Stimulated activated CD4-positive, alpha-beta T cell treated with anti-CD3 and anti-CD28 coated beads, Interleukin-4, amount 100 ng/mL, for 1 hour (primary cell): ENCODE measurements at regions not wholly inside any gene's neighbourhood (a gene's known extent, or its start where the extent isn't known, plus 50 kb on each side); places are given as distances from the start of the nearest gene placed in this dataset.
"Not testable (repeated sequence)": the region's sequence is repeated elsewhere in the genome, so short reads cannot be mapped to it uniquely, and the experiment has no call there.

Experiments used
- DNase-seq: peaks from one replicate; pipeline ENCODE4 v3.0.0-alpha.2; 2020

DNA sequence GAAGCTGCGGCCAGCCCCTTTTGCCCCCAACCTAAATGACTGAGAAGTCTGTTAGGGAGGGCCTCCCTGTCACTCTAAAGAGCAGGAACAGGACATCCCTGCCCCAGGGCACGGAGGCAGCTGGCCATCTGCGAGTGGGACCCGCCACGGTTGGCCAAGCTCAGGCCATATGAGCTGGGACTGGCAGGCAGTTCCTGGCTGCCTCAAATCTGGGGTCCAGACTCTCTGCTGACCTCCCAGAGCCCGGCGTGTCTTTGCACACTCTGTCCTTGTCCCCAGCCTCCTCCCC, 143.0 kb downstream of the IGLL1 start:
- DNase-seq = not testable (repeated sequence)

DNA sequence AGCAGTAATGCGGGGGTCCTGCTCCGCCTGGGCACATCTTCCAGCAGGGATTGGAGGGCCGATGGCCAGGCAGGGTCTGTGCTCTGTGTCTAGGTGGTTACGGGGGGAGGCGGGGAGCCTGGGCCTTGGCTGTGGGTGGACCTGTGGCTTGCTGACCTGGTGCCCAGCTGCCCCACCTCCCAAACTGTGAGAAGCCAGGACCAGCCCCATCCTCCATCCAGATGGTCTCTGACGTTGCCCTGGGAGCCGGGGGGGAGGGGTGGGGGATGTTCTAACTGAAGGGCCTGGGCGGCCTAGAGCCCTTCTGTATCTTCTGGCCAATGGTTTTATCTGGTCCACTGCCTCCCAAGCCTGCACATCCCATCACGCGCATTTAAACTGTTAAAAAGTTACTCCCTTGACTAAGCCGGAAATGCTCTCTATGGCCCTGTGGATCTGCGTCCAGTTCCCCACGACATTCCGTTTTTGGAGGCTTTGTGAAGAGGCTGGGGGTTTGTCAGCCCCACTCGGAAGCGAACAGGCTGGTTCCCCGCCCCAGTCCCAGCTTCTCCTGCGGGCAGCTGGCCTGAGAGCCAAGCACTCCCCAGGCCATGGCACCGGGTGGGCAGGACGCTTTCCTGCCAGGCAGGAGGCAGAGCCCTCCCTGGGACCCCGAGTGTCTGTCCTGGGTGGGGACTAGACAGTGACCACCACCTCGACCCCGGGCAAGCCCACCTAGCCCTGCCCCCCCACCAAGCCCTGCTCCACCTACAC, 143.6 kb downstream of the IGLL1 start:
- DNase-seq = not testable (repeated sequence)

DNA sequence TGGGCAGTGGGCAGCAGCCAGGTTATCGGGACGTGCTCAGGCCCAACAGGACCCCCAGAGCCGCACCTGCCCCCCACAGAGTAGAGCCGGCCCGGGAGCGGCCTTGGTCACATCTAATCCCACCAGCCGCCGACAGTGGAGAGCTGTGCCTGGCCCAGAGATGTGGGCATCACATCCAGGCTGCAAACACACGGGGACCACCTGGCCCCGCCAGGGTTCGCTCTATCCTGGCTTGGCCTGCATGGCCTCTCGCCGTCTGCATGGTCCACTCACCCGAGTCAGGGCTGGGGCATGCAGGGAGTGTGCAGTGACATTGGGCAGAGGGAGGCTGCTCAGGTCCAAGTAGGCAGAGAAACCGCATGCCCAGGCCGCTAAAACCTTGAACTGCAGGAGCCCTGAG, 144.9 kb downstream of the IGLL1 start:
- DNase-seq = not testable (repeated sequence)

DNA sequence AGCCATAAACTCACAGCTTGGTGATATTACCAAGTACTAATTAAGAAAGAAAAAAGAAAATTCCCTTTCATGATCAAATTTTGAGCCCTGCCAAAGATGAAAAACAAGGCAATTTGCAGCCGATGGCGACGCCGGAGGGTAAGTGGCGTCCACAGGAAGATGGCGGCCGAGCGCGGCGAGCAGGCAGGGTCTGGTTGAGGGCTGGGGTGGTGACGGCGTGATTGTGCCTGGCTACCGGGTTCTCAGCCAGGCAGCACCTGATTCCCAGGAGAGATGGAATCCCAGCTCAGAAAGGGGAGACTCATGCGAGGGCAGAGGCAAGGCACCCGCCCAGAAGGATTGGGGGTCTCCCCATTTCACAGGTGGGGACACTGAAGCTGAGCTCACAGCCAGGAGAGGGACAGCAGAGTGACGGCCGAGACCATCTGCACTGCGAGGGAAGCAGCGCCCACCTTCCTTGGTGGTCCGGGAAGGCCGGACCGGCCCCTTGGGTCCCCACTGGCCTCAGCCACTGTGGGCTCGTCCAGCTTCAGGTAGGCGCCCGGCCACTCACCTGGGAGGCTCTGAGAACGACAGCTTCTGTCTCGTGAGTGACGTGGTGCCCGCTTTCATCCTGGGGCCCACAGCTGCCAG, 145.8 kb downstream of the IGLL1 start:
- not testable (repeated sequence) for DNase-seq

DNA sequence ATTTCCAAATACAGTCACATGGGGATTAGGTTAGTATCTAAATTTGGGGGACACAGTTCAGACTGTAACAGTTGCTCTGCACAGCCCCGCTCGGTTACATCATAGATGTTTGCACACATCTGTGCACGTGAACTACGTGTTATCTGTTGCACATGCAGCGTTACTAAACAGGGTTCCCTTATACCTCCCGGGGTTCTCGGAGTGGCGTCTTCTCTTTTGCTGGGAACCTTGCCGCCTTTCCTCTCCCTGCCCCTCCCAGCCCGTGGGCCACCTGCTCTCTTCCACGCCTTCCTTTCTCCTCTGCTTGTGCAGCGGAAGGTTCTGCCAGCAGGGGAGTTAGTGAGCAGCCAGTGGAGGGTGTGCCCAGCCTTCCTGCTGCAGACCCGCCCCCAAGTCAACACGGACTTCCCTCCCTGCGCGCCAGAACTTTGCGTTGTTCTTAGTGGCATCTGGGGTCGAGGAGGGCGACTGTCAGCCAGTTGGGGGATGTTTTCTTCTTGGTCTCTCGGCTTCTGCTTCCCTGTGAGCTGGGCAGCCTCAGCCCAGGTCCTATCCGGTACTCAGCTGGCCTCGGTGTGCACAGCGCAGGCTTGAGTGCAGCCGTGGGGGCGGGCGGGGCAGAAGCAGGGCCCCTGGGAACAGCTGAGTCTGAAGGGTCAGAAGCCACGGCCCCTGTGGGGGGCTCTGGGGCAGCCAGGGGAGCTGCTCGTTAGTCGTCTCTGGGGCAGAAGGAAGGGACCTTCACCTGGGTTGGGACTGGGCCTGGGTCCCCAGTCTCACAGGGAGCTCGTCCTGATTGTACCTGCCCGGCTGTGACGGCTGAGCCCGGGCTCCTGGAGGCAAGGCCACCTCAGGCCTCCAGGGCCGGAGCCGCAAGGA, 146.7 kb downstream of the IGLL1 start:
- peak; percentile 32 for DNase-seq

DNA sequence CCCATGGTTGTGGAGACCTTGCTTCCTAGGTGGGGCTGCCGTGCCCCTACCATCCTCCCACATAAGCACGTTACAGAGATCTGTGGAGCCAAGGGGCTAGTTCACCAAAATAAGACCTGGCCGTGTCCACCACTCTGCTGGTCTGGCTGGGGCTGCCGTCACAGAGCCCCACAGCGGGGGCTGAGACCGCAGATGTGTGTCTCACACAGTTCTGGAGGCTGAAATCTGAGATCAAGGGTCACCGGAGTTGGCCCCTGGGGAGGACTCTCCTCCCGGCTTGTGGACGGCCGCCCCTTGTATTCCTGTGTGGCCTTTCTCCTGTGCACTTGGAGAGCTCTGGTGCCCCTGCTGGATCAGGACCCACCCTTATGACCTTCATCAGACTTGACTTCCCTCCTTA, 147.4 kb downstream of the IGLL1 start:
- not testable (repeated sequence) for DNase-seq

DNA sequence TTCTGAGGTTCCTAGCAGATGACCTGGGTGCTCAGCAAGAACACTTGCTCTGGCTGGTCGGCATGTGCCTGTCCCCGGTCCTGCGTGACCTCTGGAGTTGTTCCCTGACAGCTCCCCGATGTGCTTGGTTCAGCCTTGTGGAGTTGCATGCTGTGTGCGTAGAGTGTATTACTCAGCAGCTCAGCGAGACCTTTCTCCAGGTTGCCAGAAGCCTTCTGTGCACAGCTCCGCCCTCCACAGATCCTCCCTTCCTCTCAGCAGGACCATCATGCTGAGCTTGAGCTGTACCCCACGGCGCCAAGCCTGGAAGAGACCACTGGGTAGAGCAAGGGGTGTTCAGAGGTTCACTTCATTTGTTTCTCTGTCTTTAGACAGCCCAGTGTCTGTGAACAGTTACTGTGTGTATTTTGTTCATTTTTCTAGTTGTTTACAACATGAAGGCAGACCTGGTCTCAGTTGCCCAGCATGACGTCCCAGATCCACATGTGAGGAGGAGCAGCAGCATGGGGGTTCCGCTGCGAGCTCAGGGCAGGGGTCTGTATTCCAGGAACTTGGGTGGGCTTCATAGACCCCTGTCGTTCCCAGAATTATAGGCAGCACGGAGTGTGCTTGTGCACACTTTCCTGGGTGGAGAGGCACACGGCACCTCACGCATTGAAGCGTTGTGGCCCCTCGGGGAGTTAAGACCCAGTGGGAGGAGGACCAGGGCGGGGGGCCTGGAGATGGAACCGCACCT, 148.6 kb downstream of the IGLL1 start:
- no peak for DNase-seq

DNA sequence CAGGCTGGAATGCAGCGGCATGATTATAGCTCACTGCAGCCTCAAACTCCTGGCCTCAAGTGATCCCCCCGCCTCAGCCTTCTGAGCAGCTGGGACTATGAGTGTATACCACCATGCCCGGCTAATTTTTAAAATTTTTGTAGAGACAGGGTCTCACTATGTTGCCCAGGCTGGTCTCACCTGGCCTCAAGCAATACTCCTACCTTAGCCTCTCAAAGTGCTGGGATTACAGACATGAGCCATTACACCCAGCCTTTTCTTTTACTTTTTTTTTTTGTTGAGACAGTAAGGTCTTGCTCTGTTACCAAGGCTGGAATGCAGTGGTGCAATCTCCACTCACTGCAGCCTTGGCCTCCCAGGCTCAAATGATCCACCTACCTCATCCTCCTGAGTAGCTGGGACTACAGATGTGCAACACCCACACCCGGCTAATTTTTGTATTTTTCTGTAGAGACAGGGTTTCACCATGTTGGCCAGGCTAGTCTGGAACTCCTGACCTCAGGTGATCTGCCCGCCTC, 155.5 kb downstream of the IGLL1 start:
- DNase-seq = not testable (repeated sequence)

DNA sequence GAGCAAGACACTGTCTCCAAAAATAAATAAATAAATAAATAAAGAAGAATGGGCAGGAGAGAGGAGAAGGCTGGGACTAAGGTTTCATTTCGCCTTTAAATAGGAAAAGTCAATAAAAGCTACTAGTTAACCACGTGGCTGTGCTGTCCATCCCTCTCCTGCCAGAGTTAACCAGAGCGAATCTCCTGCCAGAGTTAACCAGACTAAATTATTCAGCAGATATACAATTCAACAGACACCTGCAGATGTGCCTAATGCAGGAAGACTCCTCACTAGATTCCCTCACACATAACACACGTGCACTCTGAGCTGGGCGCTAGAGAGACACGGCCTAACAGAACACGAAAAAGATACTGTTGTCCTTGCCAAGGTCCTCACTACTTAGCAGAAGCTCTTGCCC, 156.1 kb downstream of the IGLL1 start:
- DNase-seq = no peak

DNA sequence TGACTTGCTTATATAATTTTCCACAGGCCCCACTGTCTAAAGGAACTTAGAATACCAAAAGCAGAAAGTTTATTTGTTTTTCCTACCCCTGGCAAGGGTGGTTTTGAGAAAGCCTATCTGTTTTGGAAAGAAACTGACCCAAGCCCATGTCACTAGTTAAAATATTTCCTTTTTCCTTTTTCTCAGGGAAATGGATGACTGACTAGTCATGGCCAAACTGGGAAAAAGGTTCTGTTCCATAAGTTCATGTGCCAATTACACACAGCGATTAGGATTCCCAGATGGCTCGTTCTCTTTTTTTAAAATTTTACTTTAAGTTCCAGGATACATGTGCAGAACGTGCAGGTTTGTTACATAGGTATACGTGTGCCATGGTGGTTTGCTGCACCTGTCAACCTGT, 157.8 kb downstream of the IGLL1 start:
- DNase-seq = not testable (repeated sequence)

DNA sequence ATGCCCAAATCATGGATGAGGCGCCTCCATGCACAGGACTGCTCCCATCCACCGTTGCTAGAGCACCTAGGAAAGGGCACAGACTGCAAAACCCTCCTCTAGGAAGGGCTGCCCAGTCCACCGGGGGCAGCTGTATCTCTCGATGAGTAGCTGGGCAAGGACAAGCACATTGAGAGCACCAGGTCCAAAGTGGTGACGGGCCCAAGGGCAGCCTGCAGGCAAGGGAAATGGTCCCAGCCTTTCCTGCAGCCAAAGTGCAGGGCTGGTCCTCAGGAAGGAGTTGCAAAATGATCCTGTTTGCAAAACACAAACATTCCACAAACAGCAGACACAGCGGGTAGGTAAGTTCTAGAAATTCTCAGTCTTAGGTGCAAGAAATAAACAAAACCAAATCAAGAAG, 158.8 kb downstream of the IGLL1 start:
- not testable (repeated sequence) for DNase-seq

DNA sequence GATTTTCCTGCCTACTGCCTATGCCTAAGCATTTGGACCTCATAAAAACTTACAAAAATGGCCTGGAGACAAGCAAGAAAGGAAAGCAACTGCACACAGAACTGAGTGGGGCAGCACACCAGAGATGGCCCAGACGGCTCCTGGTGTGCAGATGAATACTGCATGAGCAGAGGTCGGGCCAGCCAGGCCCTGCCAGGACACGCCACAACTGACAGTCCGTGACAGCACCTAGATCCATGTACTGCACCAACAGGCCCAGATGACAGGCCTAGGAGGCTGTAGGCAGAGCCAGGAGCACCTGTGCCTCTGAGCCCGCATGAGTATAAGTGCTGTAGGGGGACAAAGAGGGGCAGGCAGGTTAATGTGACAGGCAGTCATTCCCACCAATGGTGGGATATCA, 160.2 kb downstream of the IGLL1 start:
- DNase-seq = no peak

DNA sequence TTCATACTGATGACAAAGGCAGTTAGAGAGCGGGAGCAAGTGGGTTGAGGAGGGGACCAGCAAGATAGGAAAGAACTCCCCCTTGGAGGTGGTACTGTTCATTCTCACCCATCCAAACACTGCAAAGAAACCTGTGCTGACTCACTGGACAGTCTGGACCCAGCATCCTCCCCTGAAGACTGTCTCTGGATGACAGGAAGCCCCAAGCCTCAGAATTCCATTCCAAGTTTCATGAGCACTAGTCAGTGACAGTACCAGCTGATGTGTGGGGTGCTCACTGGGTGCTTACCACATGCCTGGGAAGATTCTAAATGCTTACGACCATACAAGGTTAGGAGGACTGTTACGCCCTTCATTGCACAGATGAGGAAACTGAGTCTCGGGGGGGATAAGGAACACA, 160.9 kb downstream of the IGLL1 start:
- no peak for DNase-seq

DNA sequence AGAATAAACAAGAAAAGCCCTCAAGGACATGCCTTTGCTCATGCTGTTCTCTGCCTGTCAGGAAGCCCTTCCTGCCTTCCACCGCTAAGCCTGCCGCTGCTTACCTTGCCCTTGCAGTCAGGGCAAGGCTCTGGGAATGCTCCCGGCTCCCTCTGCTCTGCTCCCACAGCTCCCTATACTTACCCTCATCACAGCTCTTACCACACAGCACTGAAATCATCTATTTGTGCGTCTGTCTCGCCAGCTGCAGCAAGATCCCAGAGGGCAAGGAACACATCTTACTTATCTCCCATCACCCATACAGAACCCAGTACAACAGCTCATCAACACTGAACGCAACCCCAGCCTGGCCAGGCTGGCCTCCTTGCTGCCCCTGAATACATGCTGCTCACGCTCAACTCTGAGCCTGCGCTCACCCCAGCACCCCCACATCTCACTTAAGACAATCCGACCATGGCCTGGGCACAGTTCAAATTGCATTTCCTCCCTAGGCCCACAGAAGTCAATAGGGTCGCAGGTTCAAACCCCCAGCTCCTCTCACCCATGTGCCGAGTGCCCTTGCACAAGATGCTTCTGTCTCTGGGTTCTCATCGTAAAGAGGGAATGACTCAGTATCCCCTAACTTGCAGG, 161.8 kb downstream of the IGLL1 start:
- DNase-seq = no peak

DNA sequence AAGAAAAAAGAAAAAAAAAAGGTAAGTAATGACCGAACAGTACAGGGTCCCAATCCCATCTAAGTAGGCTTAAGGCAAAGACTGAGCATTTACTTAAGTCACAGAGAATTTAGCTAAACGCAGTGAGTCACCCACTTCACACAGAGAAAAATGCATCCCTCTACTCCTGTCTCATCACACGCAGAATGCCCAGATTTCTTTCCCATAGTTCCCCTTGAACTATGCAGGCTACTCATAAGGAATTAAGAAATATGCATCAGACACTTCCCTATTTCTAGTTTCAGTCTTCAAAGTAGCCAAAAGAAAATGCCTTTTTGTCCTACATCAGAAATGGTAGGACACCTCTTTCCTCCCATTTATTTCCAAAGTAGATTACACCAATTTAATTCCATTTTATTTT, 162.8 kb downstream of the IGLL1 start:
- DNase-seq = not testable (repeated sequence)

DNA sequence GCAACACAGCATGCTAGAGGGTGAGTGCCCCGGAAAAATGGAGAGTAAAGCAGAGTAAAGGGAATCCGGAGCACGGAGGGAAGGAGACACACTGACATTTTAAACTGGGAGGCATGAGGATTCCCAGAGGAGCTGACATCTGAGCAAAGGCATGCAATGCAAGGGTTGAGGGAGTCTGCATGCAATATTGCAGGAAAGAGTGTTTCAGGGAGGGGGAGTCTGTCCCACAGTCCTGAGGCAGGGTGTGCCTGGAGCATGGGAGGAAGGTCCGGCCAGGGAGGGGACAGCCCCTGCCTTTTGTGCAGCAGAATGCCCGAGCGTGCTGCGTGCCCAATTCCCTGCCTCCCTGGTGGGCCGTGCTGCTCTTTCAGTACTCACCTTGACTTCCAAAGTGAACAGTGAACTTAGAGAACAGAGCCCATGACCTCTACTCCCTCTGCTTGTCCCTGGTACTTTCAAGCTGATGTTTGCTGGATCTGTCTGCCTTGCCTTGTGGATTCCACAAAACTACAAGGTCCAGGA, 163.9 kb downstream of the IGLL1 start:
- DNase-seq = not testable (repeated sequence)

DNA sequence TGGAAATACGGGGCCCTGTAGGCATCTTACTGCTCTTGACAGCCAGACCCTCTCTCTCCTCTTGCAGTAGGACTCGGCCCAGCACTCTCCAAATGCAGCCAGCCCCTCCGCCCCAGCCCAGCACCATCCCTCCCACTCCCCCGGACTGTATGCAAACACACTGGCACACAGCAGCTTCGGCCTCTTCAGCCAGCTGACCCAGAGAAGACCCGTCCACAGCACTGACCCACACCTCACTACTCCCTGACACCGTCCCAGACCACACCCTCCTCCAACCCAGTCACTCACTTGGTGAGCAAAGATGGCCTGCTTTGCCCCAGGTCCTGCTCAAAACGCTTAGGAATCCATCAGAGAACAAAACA, 164.6 kb downstream of the IGLL1 start:
- DNase-seq = no peak

DNA sequence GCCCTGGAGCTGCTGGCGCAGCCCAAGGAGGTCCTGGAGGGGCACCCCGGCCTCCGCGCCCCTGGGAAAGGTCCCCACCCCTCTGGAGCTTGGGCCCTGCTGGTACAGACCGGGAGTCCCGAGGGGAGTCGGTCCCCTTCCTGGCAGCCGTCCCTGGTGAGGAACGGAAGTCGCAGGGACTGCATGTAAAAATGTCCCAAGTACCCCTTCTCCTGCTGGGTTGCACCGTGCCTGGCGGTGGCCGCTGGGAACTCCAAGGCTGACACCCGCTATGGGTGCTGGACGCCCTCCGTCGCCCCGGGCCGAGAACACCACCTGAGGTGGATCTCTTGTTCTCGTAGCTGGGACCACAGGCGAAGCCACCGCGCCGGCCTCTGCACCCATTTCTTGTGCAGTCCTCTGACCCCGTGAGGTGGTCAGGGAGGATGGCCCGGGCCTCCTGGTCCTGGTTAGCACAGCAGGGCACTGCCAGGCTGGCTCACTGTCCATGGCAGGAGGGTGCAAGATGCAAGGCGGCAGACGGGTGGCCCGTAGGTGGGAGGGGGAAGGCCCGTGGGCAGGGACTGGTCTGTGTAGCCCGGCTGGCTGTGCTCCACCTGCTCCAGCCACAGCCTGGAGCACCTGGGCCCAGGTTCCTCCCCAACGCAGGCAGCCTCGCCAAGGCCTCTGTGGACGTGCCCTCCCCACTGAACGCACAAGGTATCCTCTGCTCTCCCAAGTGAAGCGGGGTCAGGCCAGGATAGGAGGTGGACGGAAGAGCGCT, 165.2 kb downstream of the IGLL1 start:
- no peak for DNase-seq

DNA sequence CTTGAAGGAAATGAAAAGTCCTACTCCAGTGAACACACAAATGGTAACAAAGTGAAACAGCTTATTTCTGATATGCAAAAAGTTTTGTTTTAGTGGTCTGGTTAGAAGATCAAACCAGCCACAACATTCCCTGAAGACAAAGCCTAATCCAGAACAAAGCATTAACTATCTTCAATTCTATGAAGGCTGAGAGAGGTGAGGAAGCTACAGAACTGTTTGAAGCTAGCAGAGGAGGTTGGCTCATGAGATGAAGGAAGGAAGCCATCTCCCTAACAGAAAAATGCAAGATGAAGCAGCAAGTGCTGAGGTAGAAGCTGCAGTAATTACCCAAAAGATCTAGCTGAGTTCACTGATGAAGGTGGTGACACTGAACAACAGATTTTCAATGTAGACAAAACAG, 168.4 kb downstream of the IGLL1 start:
- DNase-seq = no peak

DNA sequence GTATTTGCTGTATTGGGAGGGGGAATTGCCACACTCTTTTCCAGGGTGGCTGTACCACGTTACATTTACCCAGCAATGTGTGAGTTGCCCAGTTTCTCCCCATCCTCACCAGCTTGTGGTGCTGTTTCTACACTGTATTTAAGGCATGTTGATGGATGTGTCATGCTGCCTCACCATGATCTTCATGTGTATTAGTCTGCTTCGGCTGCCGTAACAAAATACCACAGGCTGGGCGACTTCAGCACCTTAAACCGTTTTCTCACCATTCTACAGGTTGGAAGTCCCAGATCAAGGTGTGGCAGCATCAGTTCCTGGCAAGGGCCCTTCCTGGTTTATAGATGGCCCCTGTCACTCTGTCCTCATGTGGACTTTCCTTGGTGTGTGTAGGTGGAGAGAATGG, 169.7 kb downstream of the IGLL1 start:
- no peak for DNase-seq

DNA sequence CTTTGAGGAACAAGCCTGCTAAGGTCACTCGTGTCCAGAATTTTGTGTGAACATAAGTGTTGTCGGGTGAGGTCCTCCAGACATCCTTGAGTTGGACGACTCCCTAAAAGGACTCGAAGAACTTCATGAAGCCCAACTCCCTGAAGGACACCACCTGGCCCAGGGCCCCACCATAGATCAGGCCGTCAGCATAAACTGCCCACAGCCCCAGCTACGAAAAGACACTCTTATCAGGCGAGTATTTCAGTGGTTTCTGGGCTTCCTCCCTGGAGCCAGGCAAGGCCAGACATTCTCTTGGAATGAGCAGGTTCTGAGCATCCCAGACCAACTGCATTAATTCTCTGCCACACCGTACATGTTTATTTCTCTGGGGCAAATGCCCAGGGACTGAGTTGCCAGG, 170.1 kb downstream of the IGLL1 start:
- DNase-seq = no peak

DNA sequence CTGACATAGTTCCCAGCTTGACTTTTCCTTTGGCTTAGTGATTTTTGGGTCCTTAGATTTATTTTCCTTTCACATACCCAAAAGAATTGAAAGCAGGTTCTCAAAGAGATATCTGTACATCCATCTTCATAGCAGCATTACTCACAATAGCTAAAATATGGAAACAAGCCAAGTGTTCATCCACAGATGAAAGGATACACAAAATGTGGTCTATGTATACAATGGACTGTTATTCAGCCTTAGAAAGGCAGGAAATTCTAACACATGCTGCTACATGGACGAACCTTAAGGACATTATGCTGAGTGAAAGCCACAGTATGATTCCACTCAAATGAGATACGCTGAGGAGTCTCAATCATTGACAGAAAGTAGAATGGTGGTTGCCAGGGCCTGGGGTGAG, 171.8 kb downstream of the IGLL1 start:
- DNase-seq = no peak
